ENCODE measurements at regions not wholly inside any gene's neighbourhood (a gene's known extent, or its start where the extent isn't known, plus 50 kb on each side); places are given as distances from the start of the nearest gene placed in this dataset.
A peak's percentile ranks its signal among the peaks of the same experiment; 100 is the strongest.

- DNase-seq: no peak
- intact Hi-C loops (cut with DNase I): no loop called here
Observed at GRCh38 chr6:139823099-139823807, 448.8 kb upstream of the CITED2 start.

- no peak for DNase-seq
- intact Hi-C loops (cut with DNase I): no loop called here
Observed at GRCh38 chr6:139821676-139822223, 447.3 kb upstream of the CITED2 start.

- intact Hi-C loops (cut with DNase I): no loop called here
- no peak for DNase-seq
Observed at GRCh38 chr6:139820210-139820609, 445.8 kb upstream of the CITED2 start.

- no peak for DNase-seq
- intact Hi-C loops (cut with DNase I): no loop called here
Observed at GRCh38 chr6:139819776-139820175, 445.3 kb upstream of the CITED2 start.

- no peak for DNase-seq
Observed at GRCh38 chr6:139812939-139813338, 438.5 kb upstream of the CITED2 start.

GRCh38 chr6:139801571-139802321, 427.3 kb upstream of the CITED2 start:
- no peak for DNase-seq
- intact Hi-C loops (cut with DNase I): no loop called here

More at GRCh38 chr6:139812939-139813338, 438.5 kb upstream of the CITED2 start:
- intact Hi-C loops (cut with DNase I): no loop called here

GRCh38 chr6:139800837-139801236, 426.4 kb upstream of the CITED2 start:
- intact Hi-C loops (cut with DNase I): no loop called here
- no peak for DNase-seq

GRCh38 chr6:139790527-139790926, 416.1 kb upstream of the CITED2 start:
- DNase-seq: no peak
- intact Hi-C loops (cut with DNase I): no loop called here

- DNase-seq: no peak
- intact Hi-C loops (cut with DNase I): no loop called here
Observed at GRCh38 chr6:139784222-139784769, 409.8 kb upstream of the CITED2 start.

GRCh38 chr6:139779988-139780774, 405.7 kb upstream of the CITED2 start:
- no peak for DNase-seq
- intact Hi-C loops (cut with DNase I): no loop called here

- intact Hi-C loops (cut with DNase I): no loop called here
Observed at GRCh38 chr6:139778688-139779087, 404.2 kb upstream of the CITED2 start.

GRCh38 chr6:139778106-139778505, 403.7 kb upstream of the CITED2 start:
- DNase-seq: peak in 1 of 10 donors; percentile 19
- intact Hi-C loops (cut with DNase I): no loop called here

More at GRCh38 chr6:139778688-139779087, 404.2 kb upstream of the CITED2 start:
- no peak for DNase-seq

GRCh38 chr6:139777202-139777970, 402.9 kb upstream of the CITED2 start:
- intact Hi-C loops (cut with DNase I): no loop called here
- DNase-seq: no peak

- DNase-seq: no peak
- intact Hi-C loops (cut with DNase I): no loop called here
Observed at GRCh38 chr6:139776041-139776440, 401.6 kb upstream of the CITED2 start.

- intact Hi-C loops (cut with DNase I): no loop called here
Observed at GRCh38 chr6:139768196-139768595, 393.7 kb upstream of the CITED2 start.

GRCh38 chr6:139766796-139767195, 392.3 kb upstream of the CITED2 start:
- intact Hi-C loops (cut with DNase I): no loop called here
- DNase-seq: no peak

More at GRCh38 chr6:139768196-139768595, 393.7 kb upstream of the CITED2 start:
- DNase-seq: no peak

- DNase-seq: no peak
- intact Hi-C loops (cut with DNase I): no loop called here
Observed at GRCh38 chr6:139765825-139766285, 391.4 kb upstream of the CITED2 start.

GRCh38 chr6:139764498-139764986, 390.1 kb upstream of the CITED2 start:
- intact Hi-C loops (cut with DNase I): no loop called here
- DNase-seq: no peak

GRCh38 chr6:139763468-139764210, 389.2 kb upstream of the CITED2 start:
- DNase-seq: no peak
- intact Hi-C loops (cut with DNase I): no loop called here

All from posterior cingulate gyrus (tissue), 11 donors.